HG02763 (cell line): ENCODE measurements at regions not wholly inside any gene's neighbourhood (a gene's known extent, or its start where the extent isn't known, plus 50 kb on each side); places are given as distances from the start of the nearest gene placed in this dataset.

Source experiments
- ATAC-seq: cut with Tn5 transposase; IDR thresholded peaks from one replicate; pipeline ENCODE4 v1.9.1; 2021; ENCODE audit warnings: mild to moderate bottlenecking, moderate library complexity; ENCODE audit not compliant: unreplicated experiment

DNA sequence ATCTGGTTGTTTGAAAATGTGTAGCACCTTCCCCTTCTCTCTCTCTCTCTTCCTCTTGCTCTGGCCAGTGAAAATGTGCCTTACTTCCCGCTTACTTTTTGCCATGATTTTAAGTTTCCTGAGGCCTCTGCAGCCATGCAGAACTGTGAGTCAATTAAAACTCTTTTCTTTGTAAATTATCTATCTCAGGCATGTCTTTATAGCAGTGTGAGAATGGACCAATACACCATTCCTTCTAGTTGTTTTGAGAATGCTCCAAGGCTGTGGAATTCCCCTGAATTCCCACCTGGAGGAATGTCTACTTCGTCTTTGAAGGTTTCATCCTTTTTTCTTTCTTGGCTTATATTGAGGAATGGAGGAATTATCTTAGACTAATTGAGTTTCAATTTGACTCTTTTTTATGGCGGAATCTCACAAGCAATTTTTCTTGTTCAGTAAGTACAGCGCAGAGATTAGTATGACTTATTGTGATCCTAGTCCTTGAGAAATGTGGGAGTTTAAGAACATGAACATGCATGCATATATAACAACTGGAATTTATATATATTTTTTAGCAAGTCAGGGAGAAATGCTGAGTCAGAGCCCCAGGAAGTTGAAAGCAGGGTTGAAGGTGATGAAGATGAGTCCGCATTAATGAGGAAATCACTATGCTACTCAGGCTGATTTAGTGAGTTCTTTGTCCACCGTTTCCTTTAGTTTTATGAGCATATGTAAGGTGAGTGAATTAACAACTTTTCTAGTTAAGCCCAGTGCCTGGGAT, 488.1 kb upstream of the ADAMTS16 start:
- no peak for ATAC-seq

DNA sequence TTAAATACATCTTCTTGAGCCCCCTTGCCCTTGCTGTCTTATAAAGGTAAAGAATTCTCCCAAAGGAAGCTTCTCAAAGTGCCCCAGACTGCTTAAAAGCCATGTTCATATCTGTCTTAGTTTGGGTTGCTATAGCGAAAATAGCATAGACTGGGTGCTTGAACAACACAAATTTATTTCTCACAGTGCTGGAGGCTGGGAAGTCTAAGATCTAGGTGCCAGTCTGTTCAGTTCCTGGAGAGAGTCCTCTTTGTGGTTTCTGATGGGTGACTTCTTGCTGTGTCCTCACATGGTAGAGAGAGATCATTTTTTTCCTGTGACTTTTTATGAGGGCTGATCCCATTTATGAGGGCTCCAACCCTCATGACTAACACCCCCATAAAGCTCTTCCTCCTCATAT, 486.7 kb upstream of the ADAMTS16 start:
- ATAC-seq, result no peak

DNA sequence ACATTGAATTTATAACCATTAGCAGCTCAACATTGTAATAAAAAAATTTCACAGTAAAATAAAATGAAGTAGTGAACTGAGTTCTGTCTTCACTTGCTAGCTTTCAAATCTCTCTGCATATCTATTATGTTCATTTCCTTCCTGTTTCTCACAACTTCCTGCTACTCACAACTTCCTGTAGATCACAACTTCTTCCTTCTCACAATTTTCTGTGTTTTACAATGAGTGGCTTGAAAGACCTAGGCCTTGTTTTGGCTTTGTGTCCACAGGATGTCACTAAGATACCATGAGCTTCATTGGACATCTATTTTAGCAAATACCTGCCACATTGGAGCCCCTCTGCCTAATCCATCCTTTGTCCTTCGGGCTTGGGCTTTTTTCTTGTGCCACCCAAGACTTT, 480.3 kb upstream of the ADAMTS16 start:
- no peak for ATAC-seq

DNA sequence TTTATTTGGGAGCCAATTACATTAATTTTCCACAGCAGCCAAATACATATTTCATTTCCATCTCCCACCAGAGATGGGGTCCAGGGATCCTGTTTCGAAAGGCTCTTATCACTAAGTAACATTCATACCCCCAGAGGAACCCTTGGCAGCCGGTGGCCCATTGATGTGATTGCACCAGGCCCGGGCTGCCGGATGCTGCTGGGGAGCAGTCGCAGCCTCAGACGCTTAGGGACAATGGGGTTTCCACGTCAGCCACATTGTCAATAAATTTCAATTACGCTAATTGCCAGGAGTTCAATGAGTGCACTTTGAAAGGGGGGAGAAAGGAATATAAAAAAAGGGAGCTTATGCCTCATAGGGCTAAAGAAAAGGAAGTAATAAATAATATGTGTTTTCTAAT, 478.8 kb upstream of the ADAMTS16 start:
- ATAC-seq, result no peak

DNA sequence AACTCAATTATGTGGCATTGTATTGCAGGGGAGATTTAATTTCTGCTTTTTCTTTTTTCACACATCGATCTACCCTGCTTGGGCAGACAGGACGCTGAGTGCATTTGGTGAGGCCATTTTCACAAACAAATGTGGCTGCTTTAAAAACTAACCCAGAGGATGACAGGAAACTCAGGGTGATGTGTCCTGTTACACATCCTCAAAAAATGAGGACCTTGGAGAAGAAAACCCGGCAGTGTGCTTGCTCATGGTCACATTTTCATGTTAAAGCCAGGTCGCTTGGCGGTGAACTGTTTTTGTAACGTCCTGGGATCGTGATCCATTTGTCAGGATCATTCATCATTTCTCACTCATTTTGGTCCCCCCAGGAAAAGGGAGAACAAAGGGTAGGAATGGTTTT, 478.3 kb upstream of the ADAMTS16 start:
- no peak for ATAC-seq

DNA sequence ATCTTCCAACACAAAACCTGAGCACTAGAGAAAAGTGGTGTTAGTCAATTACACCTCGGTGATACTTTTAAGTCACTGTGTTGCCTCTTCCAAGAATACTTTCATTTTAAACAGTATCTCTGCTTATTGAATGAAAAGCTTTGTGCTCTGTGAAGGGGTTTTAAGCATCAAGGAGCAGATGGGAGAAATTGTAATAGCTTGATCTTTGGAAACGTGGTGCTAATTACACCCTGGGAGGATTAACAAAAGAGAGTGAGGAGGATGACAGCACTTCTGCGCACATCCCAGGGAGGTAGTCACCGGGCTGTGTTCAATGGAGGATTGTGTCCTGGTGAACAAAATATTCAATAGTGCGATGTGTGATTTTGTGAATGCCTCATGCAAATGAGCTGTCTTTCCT, 477.4 kb upstream of the ADAMTS16 start:
- ATAC-seq, result no peak

DNA sequence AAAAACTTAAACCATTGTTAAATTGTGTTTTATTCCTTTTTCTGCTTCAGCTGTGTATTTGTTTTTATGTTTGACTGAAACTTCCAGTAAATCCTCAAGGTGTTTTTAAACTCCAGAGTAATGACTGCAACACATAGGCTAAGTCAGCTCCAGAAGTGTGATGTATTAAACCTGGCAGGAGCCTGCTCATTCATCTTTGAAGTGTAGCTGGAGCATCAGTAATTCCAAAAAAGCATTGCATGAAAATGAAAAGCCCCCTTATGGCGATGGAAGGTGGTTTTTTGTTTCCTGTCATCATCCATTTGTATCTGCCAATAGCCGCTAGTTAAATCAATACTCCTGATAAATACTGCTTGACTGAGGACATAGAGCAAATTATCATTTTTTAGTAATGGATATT, 474.2 kb upstream of the ADAMTS16 start:
- no peak for ATAC-seq

DNA sequence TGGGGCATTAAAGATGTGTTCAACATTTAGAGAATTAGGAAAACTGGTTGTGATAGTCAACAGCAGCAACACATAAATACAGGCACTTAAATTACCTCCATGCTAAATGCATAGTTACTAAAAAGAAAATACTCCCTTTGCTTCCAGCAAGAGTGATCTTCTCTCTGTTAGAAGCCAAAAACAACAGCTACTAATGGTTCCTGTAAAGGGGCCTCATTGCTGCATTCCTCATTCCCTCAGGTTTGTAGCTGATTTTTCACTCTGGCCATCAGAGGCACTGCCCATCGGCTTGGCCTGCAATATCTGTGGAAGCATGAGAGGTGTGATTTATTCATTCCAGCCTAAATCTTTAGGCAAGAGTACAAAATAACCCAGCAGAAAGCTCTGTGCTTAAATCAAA, 466.0 kb upstream of the ADAMTS16 start:
- no peak for ATAC-seq

DNA sequence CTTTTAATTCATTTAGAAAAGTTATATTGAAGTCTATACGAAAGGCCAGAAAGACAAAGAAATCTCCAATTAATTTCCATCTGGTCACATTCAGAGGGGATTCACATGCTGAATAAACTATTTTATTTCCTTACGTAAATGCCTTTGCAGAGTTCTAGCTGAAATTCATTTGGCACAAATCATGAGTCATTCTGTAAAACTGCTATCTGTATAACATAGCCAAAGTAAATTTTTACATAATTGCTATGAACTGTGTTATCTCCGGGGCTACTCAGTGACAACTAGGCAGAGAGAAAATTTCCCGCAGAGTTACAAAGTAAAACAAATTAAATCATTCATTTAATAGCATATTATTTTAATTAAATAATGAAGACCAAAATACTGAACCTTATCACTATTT, 463.2 kb upstream of the ADAMTS16 start:
- ATAC-seq, result no peak

DNA sequence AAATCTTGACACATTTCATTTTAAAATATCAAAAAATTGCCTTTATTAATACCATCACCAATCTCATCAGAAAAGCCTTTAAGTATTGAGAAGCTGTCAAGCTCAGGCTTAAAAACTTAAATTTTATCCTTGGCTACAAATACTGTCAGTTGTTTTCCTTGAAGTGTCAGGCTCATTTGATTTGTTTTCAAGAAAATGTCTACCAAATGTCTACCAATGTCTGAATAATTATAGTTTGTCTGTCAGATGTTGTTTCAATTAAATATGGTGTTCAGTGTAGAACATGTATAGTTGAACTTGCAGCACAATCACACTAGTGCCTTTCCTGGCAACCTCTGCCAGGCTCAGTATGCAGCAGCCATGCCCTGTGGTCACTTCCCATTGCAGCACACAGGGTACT, 455.2 kb upstream of the ADAMTS16 start:
- no peak for ATAC-seq

DNA sequence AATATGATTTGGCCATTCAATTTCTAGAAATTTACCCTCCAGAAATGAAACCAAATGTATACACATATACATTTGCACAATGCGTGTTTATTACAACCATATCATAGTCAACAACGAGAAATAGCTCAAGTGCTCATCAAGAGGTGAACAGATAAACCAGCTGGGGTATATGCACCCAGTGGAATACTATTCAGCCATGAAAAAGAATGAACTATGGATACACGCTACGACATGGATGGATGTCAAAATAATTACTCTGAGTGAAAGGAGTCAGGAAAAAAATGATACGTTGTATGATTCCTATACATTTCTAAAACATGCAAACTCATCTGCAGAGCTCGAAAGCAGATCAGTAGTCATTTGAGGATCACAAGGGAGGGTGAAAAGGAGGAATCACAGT, 441.5 kb upstream of the ADAMTS16 start:
- ATAC-seq, result no peak

DNA sequence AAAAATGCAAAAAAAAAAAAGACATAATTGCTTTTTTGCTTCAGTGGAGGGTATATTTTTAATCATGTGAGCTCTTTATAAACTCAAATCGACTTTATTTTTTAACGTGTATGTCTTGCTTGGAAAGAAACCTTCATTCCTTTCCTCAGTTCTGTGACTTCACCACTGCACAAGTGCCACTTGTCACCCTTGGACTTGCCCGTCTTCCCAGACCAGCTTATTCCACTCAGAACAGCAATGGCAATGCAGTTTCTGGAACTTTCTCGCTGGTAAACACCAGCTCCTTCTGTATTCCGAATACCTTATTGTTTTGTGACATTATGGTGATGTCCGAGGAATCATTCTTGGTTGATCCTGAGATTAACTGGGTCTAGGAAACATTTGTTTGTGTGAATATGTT, 440.5 kb upstream of the ADAMTS16 start:
- ATAC-seq, result no peak

DNA sequence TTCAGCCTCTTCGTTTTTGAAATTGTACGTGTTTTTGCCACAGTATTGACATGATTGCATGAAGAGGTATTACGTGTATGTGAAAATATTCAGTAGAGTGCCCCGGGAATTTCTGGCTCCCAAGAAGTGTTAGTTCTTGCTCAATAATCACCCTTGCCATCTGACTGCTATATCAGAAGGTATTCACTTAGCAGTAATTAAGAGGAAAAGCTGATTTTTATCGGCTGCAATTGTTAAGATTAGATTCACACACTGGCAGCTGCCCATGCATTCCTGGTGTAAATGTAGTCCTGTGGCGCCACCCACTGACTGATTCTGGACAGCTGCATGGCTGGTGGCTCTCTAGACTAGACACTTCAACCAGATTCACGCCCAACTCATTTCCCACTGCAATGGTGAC, 440.1 kb upstream of the ADAMTS16 start:
- ATAC-seq, result no peak

DNA sequence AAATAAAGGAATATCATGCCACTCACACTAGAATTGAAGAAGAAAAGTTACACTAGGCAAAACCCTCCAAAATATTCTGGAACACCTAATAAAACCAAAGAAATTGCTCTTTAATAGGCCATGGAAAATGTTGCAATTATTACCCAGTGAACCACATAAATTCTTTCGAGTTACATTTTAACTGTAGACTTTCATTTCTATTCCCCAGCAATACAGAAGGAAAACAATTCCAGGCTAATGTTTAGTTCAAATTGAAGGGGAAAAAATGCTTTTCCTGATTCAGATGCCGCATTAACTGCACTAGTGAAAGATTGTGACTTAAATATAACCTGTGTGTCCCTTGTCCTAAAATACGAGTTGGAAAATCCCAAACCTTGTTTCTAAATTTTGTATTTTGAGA, 439.3 kb upstream of the ADAMTS16 start:
- ATAC-seq, result no peak

DNA sequence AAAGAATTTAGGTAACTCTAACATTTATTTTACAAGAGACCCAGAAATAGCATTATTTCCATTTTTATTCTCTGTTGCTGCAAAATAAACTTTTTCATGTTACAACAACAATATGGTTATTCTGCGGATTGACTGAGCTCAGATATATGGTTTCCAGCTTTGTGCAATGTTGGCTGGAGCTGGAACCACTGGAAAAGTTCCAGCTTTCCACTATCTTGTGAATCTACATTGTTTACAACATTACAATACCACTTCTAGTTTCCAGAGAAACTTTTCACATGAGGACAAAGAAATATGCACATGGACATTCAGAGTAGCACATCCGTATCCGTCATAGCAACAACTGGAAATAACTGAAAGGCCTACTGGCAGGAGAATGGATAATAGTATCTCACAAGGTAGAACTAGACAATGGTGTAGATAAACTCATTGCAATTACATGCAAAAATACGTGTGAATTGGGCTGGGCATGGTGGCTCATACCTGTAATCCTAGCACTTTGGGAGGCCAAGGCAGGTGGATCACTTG, 436.1 kb upstream of the ADAMTS16 start:
- no peak for ATAC-seq

DNA sequence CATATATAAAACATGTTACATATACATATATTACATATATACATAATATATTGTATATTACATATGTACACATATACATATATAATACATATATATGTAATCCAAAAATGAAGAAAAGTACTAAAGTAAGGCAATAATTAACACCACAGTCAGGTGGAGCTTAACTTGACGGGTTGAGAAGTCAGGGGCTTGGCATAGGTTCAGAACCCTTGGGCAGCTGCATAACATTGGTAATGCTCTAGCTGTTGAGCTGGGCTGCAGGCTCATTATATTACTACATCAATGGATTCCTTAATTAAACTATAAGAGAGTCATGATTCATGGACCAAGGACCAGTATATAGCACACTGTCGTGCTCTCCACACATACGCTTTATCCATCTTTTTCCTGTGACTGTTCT, 435.2 kb upstream of the ADAMTS16 start:
- no peak for ATAC-seq

DNA sequence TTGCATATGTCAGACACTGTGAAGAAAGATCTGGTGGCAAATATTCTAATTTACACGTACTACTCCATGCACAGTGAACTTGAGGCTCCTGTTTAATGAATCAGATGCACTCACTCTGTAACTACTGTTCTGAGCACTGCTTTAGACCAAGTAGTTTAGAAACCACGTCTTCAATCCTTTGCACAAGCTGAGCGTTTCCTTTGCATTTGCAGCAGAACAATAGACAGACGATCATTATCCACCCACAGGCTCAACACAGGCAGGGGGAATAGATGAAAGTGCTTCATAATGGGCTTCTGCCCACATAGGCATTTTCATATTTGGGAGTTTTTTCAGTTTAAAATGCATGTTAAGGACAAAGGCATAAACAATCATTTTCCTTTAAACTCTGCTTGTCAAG, 423.3 kb upstream of the ADAMTS16 start:
- ATAC-seq, result no peak

DNA sequence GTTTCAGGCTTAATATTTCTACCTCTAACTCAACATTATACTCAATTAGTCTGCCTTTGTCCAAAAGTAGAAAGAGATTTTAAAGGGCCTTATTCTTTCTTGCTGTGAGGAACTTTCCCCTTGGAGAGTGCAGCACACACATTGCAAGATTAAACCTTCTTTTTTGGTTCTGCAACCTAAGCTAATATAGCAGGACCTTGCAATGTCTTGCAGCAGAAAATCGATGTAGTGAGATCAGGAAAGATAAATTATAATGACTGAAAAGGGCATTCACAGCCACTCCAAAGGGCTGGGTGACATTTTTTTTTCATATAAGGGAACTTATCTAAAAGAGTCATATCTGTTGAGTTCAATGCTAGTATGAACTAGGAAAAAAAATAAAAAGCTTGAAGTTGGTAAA, 422.7 kb upstream of the ADAMTS16 start:
- ATAC-seq, result no peak

DNA sequence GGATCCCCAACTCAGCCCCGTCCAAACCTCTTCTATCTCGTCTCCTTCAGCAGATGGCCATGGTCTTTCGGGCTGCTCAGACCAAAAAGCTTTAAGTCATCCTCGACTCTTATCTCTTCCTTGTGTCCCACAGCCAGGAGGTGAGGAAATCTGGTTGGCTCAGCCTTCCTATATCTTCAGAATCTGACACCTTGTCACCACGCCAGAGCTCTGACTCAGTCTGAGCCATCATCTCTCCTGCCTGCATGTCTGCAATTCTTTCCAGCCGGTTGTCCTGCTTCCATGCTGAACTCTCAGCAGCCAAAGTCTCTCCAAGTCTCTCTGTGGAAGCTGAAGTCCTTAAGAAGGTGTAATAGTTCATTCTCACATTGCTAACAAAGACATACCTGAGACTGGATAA, 419.3 kb upstream of the ADAMTS16 start:
- ATAC-seq, result no peak

DNA sequence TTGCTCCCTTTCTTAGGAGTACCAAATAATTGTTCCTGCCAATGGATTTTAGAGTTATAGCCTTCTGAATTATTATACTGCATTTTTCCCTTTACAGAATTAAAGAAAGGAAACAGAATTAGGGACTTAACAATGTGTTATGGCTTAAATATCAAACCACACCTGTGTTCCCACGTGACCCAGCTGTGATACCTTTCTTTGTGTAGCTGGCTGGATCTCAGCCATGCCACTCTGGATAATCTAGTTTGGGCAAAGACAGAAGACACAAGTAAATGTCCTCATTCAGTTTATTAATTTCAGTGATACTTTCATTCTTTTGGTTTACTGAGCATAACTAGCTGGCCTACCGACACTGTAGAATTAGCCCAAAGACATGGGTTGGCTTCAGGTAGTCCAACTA, 417.2 kb upstream of the ADAMTS16 start:
- no peak for ATAC-seq

DNA sequence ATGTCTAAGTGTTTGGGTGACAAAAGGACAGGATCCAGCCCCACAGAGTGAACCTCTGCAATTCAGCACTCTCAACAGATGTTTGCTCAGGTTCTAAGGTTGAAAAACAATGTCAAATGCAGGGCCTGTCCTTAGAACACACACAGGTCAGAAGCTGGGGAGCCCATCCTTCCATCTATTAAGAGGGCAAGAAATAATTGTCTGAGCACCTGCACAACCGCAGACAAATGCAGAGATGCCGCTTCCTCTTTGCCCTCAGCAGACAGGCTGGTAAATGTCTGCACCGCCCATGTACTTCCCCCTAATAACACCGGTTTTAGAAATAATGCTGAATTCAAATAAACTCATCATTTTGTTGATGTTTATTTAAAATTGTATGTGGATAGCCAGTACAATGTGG, 414.5 kb upstream of the ADAMTS16 start:
- no peak for ATAC-seq

DNA sequence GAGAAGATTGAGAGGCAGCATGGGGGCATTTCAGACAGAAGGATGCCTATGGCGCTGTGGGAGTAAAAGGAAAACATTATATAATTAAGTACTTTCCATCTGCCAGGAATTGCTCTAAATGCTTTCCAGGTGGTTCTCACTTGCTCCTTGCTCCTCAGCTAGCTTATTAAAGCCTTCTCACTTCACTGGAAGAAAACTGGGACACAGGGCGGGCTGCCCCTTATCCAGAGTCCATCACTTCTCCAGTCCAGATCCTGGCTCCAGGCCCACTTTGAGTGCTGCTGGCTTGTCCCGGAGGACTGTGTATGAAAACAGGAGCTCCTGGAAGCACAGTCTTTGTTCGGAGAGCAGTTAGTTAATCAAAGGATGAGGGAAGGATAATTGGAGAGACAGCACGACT, 409.9 kb upstream of the ADAMTS16 start:
- no peak for ATAC-seq

DNA sequence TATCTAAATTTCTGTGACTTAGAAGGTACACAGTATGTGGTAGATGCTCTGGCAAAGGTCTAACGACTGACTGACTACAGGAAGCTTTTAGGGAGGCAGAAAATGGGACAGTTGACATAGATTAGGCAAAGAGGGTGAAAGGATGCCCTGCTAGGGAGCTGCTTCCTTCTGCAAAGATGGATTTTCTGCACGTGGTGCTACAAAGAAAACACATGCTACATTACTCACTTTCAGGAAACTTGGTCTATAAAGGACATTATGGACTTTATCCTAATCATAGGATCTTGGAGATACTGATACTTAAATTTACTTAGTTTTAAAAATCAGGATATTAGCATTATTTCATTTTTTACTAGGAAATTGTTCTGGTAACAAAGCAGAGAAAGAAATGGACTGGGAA, 405.8 kb upstream of the ADAMTS16 start:
- no peak for ATAC-seq
